SK-N-SH treated with all-trans-retinoic acid at 6 μM for 48 hours (cell line): ENCODE measurements at regions not wholly inside any gene's neighbourhood (a gene's known extent, or its start where the extent isn't known, plus 50 kb on each side); places are given as distances from the start of the nearest gene placed in this dataset.

Experiments
- ATAC-seq: fragments of 200-7000 bp; cut with Tn5 transposase; 3 replicates; pipeline ENCODE4 v1.9.1; 2020; ENCODE audit warnings: mild to moderate bottlenecking, moderate library complexity
- BACH2 ChIP-seq: fragments of 250-450 bp; sonication (Bioruptor Pico); IDR thresholded peaks from 2 replicates; pipeline ENCODE4 v1.9.0; 2021; ENCODE audit warnings: mild to moderate bottlenecking, borderline replicate concordance
- CSDC2 ChIP-seq: fragments of 250-450 bp; sonication (Bioruptor Pico); IDR thresholded peaks from 2 replicates; pipeline ENCODE4 v1.5.0; 2020; ENCODE audit warnings: mild to moderate bottlenecking, moderate library complexity
- ESRRG ChIP-seq: fragments of 250-450 bp; sonication (Bioruptor Pico); IDR thresholded peaks from 2 replicates; pipeline ENCODE4 v1.6.1; 2021; ENCODE audit warnings: mild to moderate bottlenecking
- GLIS3 ChIP-seq: fragments of 250-450 bp; sonication (Bioruptor Pico); IDR thresholded peaks from 2 replicates; pipeline ENCODE4 v1.5.0; 2020; ENCODE audit warnings: mild to moderate bottlenecking, moderate library complexity
- ISL1 ChIP-seq: fragments of 250-450 bp; sonication (Bioruptor Pico); IDR thresholded peaks from 2 replicates; pipeline ENCODE4 v2.1.2; 2022; ENCODE audit warnings: mild to moderate bottlenecking, moderate library complexity
- OSR1 ChIP-seq: fragments of 250-450 bp; sonication (Bioruptor Pico); IDR thresholded peaks from 2 replicates; pipeline ENCODE4 v1.8.0; 2022; ENCODE audit warnings: moderate library complexity, mild to moderate bottlenecking, inconsistent platforms
- PPARA ChIP-seq: fragments of 250-450 bp; sonication (Bioruptor Pico); IDR thresholded peaks from 2 replicates; pipeline ENCODE4 v1.5.0; 2020; ENCODE audit warnings: mild to moderate bottlenecking, borderline replicate concordance
- RARB ChIP-seq: fragments of 250-450 bp; sonication (Bioruptor Pico); IDR thresholded peaks from 2 replicates; pipeline ENCODE4 v1.8.0; 2021; ENCODE audit warnings: mild to moderate bottlenecking, moderate library complexity
- SNAI2 ChIP-seq: fragments of 250-450 bp; sonication (Bioruptor Pico); IDR thresholded peaks from 2 replicates; pipeline ENCODE4 v1.5.0; 2020; ENCODE audit warnings: mild to moderate bottlenecking, moderate library complexity
- TCF4 ChIP-seq: fragments of 250-450 bp; sonication (Bioruptor Pico); IDR thresholded peaks from 2 replicates; pipeline ENCODE4 v1.8.0; 2021; ENCODE audit warnings: mild to moderate bottlenecking, moderate library complexity, borderline replicate concordance
- TOX ChIP-seq: fragments of 250-450 bp; sonication (Bioruptor Pico); IDR thresholded peaks from 2 replicates; pipeline ENCODE4 v1.8.0; 2021; ENCODE audit warnings: mild to moderate bottlenecking, moderate library complexity, borderline replicate concordance
- ZC3H10 ChIP-seq: fragments of 250-450 bp; sonication (Bioruptor Pico); IDR thresholded peaks from 2 replicates; pipeline ENCODE4 v1.5.1; 2021; ENCODE audit warnings: mild to moderate bottlenecking, moderate library complexity
- ZFP3 ChIP-seq: fragments of 250-450 bp; sonication (Bioruptor Pico); IDR thresholded peaks from 2 replicates; pipeline ENCODE4 v1.5.0; 2020; ENCODE audit warnings: mild to moderate bottlenecking, moderate library complexity
- ZFP30 ChIP-seq: fragments of 450-650 bp; formaldehyde crosslinking; IDR thresholded peaks from 2 replicates; pipeline ENCODE4 v1.5.0; 2022; ENCODE audit warnings: mild to moderate bottlenecking, moderate library complexity
- ZNF565 ChIP-seq: fragments of 450-650 bp; formaldehyde crosslinking; conservative IDR thresholded peaks from 2 replicates; pipeline ENCODE4 v1.5.0; 2020; ENCODE audit warnings: low read depth, mild to moderate bottlenecking, moderate library complexity
- ZNF70 ChIP-seq: fragments of 450-650 bp; formaldehyde crosslinking; IDR thresholded peaks from 2 replicates; pipeline ENCODE4 v1.5.0; 2020; ENCODE audit warnings: mild to moderate bottlenecking, moderate library complexity
- ZNF8 ChIP-seq: fragments of 450-650 bp; formaldehyde crosslinking; IDR thresholded peaks from 2 replicates; pipeline ENCODE4 v1.5.0; 2020; ENCODE audit warnings: mild to moderate bottlenecking, moderate library complexity
- TF ChIP-seq, protein P1 (sequence below): fragments of 250-450 bp; sonication (Bioruptor Pico); IDR thresholded peaks from 2 replicates; pipeline ENCODE4 v1.8.0; 2021; ENCODE audit warnings: low read depth, mild to moderate bottlenecking, moderate library complexity, borderline replicate concordance
- TF ChIP-seq, protein P2 (sequence below): fragments of 250-450 bp; sonication (Bioruptor Pico); IDR thresholded peaks from 2 replicates; pipeline ENCODE4 v1.8.0; 2020; ENCODE audit warnings: mild to moderate bottlenecking, moderate library complexity, borderline replicate concordance
- TF ChIP-seq, protein P3 (sequence below): fragments of 250-450 bp; sonication (Bioruptor Pico); IDR thresholded peaks from 2 replicates; pipeline ENCODE4 v1.5.1; 2020; ENCODE audit warnings: low read depth, mild to moderate bottlenecking, moderate library complexity
- TF ChIP-seq, protein P4 (sequence below): fragments of 250-450 bp; sonication (Bioruptor Pico); IDR thresholded peaks from 2 replicates; pipeline ENCODE4 v1.5.0; 2020; ENCODE audit warnings: mild to moderate bottlenecking, moderate library complexity
- TF ChIP-seq, protein P5 (sequence below): fragments of 250-450 bp; sonication (Bioruptor Pico); IDR thresholded peaks from 2 replicates; pipeline ENCODE4 v1.5.1; 2021; ENCODE audit warnings: mild to moderate bottlenecking, moderate library complexity

DNA sequence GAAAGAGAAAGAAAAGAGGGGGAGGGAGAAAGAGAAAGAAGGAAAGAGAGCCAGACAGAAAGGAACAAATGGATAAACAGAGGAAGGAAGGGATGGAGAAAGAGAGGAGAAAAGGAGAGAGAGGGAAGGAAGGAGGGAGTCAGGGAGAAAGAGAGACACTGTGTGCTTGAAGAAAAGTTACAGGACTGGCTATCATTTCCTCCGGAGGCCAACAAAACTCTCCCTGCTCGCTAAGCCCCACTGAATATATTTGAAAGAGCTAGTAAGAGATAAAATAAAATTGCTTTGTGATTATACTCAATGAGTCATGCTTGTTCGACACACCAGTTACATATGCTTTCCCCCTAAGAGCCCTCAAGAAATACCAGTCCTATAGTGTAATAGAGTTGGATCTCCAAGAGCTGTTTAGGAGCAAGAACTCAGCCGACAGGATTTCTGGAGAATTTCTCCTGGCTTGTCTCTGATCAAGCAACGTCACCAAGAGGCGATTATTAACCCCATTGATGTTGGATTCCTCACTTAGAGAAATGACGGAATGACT lies 102.2 kb downstream of the MXRA5 start (continued):
- no peak for TF ChIP-seq PPARA
- TF ChIP-seq ZNF8 (CRISPR knock-in tag): no peak
- no peak for TF ChIP-seq CSDC2 (CRISPR knock-in tag)
- no peak for TF ChIP-seq TCF4 (CRISPR knock-in tag)
- TF ChIP-seq OSR1 (CRISPR knock-in tag): no peak
- no peak for TF ChIP-seq ZNF70 (CRISPR knock-in tag)
- TF ChIP-seq, all 23 proteins: peak for 0

DNA sequence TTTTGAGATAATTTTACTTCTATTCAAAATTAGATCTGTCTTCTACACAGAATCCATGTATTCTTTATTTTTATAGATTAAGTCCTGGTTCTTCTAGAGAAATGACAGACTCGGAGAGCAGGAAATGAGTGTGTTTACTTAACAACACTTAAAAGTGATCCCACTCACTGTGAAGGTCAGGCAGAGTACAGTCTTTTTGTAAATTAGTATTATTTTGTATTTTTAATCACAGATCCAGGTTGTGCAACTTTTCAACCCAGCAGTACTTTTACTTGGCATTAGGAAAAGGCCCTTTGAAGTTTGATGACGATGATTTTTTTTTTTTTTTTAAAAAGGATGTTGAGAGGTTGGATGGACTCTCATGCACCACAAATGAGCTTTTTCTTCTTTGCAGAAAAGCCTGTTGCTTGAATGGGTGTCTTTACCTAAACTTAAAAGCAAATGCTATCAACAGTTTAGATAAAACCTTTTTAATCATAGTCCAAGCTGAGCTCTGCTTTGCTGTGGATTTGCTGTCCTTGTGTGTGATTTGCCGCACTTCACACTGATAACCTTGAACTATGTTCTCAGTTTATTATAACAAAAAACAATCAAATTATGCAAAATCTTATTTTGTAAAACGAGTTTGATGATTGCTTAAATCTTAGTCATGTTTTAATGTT lies 114.1 kb downstream of the MXRA5 start:
- TF ChIP-seq CSDC2 (CRISPR knock-in tag) (no peak), TOX (CRISPR knock-in tag) (no peak), BACH2 (no peak), SNAI2 (CRISPR knock-in tag) (no peak), ZC3H10 (no peak), ISL1 (CRISPR knock-in tag) (no peak), TCF4 (CRISPR knock-in tag) (no peak), ZNF565 (CRISPR knock-in tag) (no peak), ZNF8 (CRISPR knock-in tag) (no peak), ZFP30 (CRISPR knock-in tag) (no peak), ZNF70 (CRISPR knock-in tag) (no peak), ZFP3 (no peak), PPARA (no peak), RARB (CRISPR knock-in tag) (no peak), ESRRG (CRISPR knock-in tag) (no peak)
- TF ChIP-seq, protein P1, sequence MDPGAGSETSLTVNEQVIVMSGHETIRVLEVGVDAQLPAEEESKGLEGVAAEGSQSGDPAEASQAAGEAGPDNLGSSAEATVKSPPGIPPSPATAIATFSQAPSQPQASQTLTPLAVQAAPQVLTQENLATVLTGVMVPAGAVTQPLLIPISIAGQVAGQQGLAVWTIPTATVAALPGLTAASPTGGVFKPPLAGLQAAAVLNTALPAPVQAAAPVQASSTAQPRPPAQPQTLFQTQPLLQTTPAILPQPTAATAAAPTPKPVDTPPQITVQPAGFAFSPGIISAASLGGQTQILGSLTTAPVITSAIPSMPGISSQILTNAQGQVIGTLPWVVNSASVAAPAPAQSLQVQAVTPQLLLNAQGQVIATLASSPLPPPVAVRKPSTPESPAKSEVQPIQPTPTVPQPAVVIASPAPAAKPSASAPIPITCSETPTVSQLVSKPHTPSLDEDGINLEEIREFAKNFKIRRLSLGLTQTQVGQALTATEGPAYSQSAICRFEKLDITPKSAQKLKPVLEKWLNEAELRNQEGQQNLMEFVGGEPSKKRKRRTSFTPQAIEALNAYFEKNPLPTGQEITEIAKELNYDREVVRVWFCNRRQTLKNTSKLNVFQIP (CRISPR knock-in tag): no peak
- TF ChIP-seq, protein P2, sequence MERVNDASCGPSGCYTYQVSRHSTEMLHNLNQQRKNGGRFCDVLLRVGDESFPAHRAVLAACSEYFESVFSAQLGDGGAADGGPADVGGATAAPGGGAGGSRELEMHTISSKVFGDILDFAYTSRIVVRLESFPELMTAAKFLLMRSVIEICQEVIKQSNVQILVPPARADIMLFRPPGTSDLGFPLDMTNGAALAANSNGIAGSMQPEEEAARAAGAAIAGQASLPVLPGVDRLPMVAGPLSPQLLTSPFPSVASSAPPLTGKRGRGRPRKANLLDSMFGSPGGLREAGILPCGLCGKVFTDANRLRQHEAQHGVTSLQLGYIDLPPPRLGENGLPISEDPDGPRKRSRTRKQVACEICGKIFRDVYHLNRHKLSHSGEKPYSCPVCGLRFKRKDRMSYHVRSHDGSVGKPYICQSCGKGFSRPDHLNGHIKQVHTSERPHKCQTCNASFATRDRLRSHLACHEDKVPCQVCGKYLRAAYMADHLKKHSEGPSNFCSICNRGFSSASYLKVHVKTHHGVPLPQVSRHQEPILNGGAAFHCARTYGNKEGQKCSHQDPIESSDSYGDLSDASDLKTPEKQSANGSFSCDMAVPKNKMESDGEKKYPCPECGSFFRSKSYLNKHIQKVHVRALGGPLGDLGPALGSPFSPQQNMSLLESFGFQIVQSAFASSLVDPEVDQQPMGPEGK (CRISPR knock-in tag): no peak
- TF ChIP-seq, protein P3, sequence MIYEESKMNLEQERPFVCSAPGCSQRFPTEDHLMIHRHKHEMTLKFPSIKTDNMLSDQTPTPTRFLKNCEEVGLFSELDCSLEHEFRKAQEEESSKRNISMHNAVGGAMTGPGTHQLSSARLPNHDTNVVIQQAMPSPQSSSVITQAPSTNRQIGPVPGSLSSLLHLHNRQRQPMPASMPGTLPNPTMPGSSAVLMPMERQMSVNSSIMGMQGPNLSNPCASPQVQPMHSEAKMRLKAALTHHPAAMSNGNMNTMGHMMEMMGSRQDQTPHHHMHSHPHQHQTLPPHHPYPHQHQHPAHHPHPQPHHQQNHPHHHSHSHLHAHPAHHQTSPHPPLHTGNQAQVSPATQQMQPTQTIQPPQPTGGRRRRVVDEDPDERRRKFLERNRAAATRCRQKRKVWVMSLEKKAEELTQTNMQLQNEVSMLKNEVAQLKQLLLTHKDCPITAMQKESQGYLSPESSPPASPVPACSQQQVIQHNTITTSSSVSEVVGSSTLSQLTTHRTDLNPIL (CRISPR knock-in tag): no peak
- TF ChIP-seq, protein P4, sequence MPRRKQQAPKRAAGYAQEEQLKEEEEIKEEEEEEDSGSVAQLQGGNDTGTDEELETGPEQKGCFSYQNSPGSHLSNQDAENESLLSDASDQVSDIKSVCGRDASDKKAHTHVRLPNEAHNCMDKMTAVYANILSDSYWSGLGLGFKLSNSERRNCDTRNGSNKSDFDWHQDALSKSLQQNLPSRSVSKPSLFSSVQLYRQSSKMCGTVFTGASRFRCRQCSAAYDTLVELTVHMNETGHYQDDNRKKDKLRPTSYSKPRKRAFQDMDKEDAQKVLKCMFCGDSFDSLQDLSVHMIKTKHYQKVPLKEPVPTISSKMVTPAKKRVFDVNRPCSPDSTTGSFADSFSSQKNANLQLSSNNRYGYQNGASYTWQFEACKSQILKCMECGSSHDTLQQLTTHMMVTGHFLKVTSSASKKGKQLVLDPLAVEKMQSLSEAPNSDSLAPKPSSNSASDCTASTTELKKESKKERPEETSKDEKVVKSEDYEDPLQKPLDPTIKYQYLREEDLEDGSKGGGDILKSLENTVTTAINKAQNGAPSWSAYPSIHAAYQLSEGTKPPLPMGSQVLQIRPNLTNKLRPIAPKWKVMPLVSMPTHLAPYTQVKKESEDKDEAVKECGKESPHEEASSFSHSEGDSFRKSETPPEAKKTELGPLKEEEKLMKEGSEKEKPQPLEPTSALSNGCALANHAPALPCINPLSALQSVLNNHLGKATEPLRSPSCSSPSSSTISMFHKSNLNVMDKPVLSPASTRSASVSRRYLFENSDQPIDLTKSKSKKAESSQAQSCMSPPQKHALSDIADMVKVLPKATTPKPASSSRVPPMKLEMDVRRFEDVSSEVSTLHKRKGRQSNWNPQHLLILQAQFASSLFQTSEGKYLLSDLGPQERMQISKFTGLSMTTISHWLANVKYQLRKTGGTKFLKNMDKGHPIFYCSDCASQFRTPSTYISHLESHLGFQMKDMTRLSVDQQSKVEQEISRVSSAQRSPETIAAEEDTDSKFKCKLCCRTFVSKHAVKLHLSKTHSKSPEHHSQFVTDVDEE (CRISPR knock-in tag): no peak
- TF ChIP-seq, all 23 proteins: peak for 0
- ATAC-seq: no peak

DNA sequence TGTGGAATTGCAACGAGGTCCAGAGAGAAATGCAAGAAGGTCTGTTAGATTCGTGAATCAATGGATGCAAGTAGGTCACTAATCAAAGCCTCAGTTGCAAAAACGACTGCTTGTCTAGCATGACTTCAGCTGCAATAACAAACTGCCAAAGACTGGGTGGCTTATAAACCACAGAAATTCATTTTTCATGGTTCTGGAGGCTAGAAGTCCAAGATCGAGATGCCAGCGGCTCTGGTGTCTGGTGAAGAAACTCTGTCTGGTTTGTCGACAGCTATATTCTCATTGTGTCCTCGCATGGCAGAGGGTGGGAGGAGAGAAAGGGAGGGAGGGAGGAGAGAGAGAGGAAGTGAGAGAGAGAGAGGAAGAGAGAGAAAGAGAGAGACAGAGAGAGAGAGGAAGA lies 114.7 kb downstream of the MXRA5 start:
- ATAC-seq: no peak
- TF ChIP-seq BACH2 (no peak), RARB (CRISPR knock-in tag) (no peak), ZNF70 (CRISPR knock-in tag) (no peak), PPARA (no peak), TOX (CRISPR knock-in tag) (no peak), ZC3H10 (no peak), OSR1 (CRISPR knock-in tag) (no peak), ZFP3 (no peak), CSDC2 (CRISPR knock-in tag) (no peak), GLIS3 (no peak), ZNF565 (CRISPR knock-in tag) (no peak), ZNF8 (CRISPR knock-in tag) (no peak), ESRRG (CRISPR knock-in tag) (no peak), TCF4 (CRISPR knock-in tag) (no peak), ZFP30 (CRISPR knock-in tag) (no peak)
- TF ChIP-seq, protein P5, sequence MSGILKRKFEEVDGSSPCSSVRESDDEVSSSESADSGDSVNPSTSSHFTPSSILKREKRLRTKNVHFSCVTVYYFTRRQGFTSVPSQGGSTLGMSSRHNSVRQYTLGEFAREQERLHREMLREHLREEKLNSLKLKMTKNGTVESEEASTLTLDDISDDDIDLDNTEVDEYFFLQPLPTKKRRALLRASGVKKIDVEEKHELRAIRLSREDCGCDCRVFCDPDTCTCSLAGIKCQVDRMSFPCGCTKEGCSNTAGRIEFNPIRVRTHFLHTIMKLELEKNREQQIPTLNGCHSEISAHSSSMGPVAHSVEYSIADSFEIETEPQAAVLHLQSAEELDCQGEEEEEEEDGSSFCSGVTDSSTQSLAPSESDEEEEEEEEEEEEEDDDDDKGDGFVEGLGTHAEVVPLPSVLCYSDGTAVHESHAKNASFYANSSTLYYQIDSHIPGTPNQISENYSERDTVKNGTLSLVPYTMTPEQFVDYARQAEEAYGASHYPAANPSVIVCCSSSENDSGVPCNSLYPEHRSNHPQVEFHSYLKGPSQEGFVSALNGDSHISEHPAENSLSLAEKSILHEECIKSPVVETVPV (CRISPR knock-in tag): no peak
